ENCODE measurements at regions not wholly inside any gene's neighbourhood (a gene's known extent, or its start where the extent isn't known, plus 50 kb on each side); places are given as distances from the start of the nearest gene placed in this dataset.

DNA sequence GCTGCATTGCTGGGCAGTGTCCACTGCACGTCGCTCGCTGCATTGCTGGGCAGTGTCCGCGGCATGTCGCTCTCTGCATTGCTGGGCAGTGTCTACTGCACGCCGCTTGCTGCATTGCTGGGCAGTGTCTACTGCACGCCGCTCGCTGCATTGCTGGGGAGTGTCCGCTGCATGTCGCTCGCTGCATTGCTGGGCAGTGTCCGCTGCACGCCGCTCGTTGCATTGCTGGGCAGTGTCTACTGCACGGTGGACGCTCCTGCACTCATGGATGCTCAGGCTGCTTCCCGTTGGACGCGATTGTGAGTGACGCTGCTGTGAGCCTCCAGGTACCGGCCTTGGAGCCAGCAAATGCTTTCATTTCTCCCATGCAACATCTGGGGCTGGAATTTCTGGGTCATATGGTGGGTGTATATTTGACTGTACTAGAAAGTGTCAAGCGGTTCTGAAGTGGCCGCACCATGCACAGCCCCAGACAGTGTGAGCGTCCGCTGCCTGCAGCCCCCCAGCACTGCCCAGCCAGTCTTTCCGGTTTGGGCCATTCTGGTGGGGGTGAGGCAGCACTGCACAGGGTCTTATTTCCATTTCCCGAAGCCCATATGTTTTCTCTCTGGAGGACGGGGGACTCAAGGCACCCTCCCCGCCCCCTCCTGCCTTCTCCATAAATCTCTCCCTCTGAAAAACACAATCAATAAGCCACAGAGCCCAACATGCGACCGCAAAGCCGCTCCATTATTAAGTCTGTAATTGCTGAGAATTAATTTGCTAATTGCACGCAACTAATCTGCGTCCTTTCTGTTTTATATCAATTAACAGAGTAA is 97.4 kb downstream of the YTHDF1 start:
- H3K27me3 Mint-ChIP-seq, result peaks cover 64% of the 10 kb centered on the region
- no peaks in the 10 kb centered on the region for H3K4me1 Mint-ChIP-seq
- H3K9me3 Mint-ChIP-seq, result no peaks in the 10 kb centered on the region
- H3K4me3 Mint-ChIP-seq, result no peak overlapping the region
- DNase-seq (ENCODE audit: low spot score in 2 of 2) (no peak), ATAC-seq (replicated peaks; ENCODE audit: extremely low read depth, poor library complexity, severe bottlenecking) (no peak)
- no peak overlapping the region for H3K27ac Mint-ChIP-seq (ENCODE audit: low read depth)
- peaks cover 2% of the 10 kb centered on the region for H3K36me3 Mint-ChIP-seq (ENCODE audit: insufficient read depth)

DNA sequence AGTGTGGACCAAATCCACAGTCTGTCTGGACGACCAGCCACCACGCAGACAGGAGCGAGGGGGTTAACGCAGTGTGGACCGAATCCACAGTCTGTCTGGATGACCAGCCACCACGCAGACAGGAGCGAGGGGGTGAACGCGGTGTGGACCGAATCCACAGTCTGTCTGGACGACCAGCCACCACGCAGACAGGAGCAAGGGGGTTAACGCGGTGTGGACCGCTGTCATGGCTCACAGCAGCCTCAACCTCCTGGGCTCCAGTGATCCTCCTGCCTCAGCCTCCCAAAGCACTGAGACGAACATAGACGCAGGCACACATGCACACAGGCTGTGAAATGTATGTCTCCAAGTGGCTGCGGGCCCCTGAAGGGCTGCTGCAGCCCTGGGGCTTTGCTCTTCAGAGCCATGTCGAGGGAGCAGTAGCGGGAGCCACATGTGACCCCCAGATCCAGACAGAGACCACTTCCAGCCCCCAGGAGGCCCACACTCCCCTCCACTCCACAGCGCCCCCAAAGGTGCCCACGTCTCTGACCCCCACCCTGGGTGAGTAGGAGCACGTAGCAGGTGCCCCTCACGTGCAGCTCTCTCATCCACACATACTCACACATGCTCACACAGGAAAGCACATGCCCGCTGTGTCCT is 98.1 kb downstream of the YTHDF1 start:
- peaks cover 72% of the 10 kb centered on the region for H3K27me3 Mint-ChIP-seq
- no peak overlapping the region for H3K27ac Mint-ChIP-seq (ENCODE audit: low read depth)
- ATAC-seq (replicated peaks; ENCODE audit: extremely low read depth, poor library complexity, severe bottlenecking), result no peak
- peaks cover 2% of the 10 kb centered on the region for H3K36me3 Mint-ChIP-seq (ENCODE audit: insufficient read depth)
- no peaks in the 10 kb centered on the region for H3K4me1 Mint-ChIP-seq
- H3K4me3 Mint-ChIP-seq, result no peak overlapping the region
- no peak for DNase-seq (ENCODE audit: low spot score in 2 of 2)
- H3K9me3 Mint-ChIP-seq, result no peaks in the 10 kb centered on the region

GRCh38 chr20:63117151-63117550 is 98.8 kb downstream of the YTHDF1 start:
- DNase-seq (ENCODE audit: low spot score in 2 of 2) (no peak), ATAC-seq (replicated peaks; ENCODE audit: extremely low read depth, poor library complexity, severe bottlenecking) (no peak)

GRCh38 chr20:63116412-63117106 is 99.4 kb downstream of the YTHDF1 start:
- Mint-ChIP-seq H3K36me3 (ENCODE audit: insufficient read depth) (peaks cover 2% of the 10 kb centered on the region), H3K4me1 (no peaks in the 10 kb centered on the region), H3K4me3 (no peak overlapping the region), H3K9me3 (peaks cover 9% of the 10 kb centered on the region), H3K27ac (ENCODE audit: low read depth) (no peak overlapping the region), H3K27me3 (peaks cover 82% of the 10 kb centered on the region)
- DNase-seq (ENCODE audit: low spot score in 2 of 2), result no peak
- ATAC-seq (replicated peaks; ENCODE audit: extremely low read depth, poor library complexity, severe bottlenecking), result no peak

More at GRCh38 chr20:63117151-63117550, 98.8 kb downstream of the YTHDF1 start:
- H3K36me3 Mint-ChIP-seq (ENCODE audit: insufficient read depth), result peaks cover 2% of the 10 kb centered on the region
- H3K27me3 Mint-ChIP-seq, result peaks cover 78% of the 10 kb centered on the region
- H3K9me3 Mint-ChIP-seq, result peaks cover 3% of the 10 kb centered on the region
- no peaks in the 10 kb centered on the region for H3K4me1 Mint-ChIP-seq
- H3K4me3 Mint-ChIP-seq, result no peak overlapping the region
- no peak overlapping the region for H3K27ac Mint-ChIP-seq (ENCODE audit: low read depth)

- Mint-ChIP-seq H3K4me3 (no peak overlapping the region), H3K27ac (ENCODE audit: low read depth) (no peak overlapping the region), H3K9me3 (peaks cover 11% of the 10 kb centered on the region), H3K4me1 (no peaks in the 10 kb centered on the region), H3K36me3 (ENCODE audit: insufficient read depth) (peaks cover 2% of the 10 kb centered on the region), H3K27me3 (peaks cover 82% of the 10 kb centered on the region)
- ATAC-seq (replicated peaks; ENCODE audit: extremely low read depth, poor library complexity, severe bottlenecking) (no peak), DNase-seq (ENCODE audit: low spot score in 2 of 2) (no peak)
Measured at GRCh38 chr20:63115651-63116411, 100.1 kb downstream of the YTHDF1 start.

DNA sequence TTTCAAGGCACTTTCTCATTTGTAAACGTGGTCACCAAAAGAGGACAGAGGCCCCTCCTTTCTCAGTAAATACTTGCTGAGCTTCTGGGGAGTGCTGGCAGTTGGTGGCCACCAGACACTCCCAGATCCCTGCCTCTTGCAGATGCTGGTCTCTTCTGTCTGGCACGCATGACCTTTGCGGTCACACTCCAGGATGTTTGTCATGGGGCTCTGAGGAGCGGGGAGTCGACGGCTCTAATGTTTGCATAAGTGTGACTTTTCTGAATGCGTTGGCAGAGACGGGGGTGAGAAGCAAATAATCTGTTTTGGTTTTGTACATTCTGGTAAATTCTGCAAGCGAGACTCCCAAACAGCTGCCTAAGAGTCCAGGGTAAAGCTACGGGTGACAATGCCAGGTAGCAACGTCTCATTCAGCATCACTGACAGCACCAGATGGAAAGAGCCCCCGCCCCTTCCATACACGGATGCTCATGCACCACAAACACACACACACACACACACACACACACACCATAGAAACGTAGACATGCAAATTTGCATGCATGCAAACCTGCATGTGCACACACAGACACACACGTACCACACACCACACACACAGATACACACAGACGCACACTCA is 101.1 kb downstream of the YTHDF1 start:
- Mint-ChIP-seq H3K4me1 (no peaks in the 10 kb centered on the region), H3K36me3 (ENCODE audit: insufficient read depth) (peaks cover 2% of the 10 kb centered on the region), H3K27me3 (peaks cover 80% of the 10 kb centered on the region), H3K27ac (ENCODE audit: low read depth) (no peak overlapping the region), H3K4me3 (no peak overlapping the region), H3K9me3 (peaks cover 11% of the 10 kb centered on the region)
- no peak for ATAC-seq (replicated peaks; ENCODE audit: extremely low read depth, poor library complexity, severe bottlenecking)
- no peak for DNase-seq (ENCODE audit: low spot score in 2 of 2)

GRCh38 chr20:63114006-63114692 is 101.8 kb downstream of the YTHDF1 start:
- DNase-seq (ENCODE audit: low spot score in 2 of 2) (no peak), ATAC-seq (replicated peaks; ENCODE audit: extremely low read depth, poor library complexity, severe bottlenecking) (no peak)
- H3K9me3 Mint-ChIP-seq, result peaks cover 11% of the 10 kb centered on the region
- H3K4me3 Mint-ChIP-seq, result no peak overlapping the region
- H3K27me3 Mint-ChIP-seq, result peaks cover 74% of the 10 kb centered on the region
- H3K36me3 Mint-ChIP-seq (ENCODE audit: insufficient read depth), result peaks cover 2% of the 10 kb centered on the region
- H3K27ac Mint-ChIP-seq (ENCODE audit: low read depth), result no peak overlapping the region
- H3K4me1 Mint-ChIP-seq, result no peaks in the 10 kb centered on the region

DNA sequence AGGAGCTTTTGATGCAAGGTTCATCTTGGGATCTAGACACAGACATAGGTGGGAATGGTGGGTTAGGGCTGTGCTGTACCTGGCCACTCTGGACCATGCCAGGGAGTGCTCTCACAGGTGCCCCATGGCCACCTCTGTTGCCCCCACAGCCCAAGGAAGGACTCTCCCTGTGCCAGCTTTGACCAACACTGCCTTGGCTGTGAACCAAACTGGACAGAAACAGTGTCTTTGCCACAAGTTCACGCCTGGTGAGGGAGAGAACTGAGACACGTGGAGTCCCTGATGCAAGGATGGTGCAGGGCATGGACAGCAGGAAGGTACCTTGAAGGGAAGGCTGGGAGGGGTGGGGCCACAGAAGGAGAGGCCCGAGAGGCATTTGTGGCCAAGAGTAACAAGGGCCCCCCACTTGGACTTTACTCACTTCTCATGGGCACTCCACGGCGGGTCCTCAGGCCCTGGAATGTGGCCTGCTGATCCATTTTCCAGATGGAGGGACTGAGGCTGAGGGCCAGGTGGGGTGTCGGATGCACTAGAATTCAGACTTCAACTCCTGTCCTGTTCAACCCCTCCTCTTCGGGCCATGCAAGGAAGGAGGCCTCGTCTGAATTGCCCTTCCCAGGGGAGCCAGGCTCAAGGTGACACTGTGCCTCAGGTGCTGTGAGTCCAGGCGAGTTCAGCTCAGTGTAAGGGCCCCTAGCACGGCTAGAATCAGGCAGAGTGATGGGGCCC is 103.3 kb downstream of the YTHDF1 start:
- Mint-ChIP-seq H3K36me3 (ENCODE audit: insufficient read depth) (peaks cover 2% of the 10 kb centered on the region), H3K4me3 (no peak overlapping the region), H3K27ac (ENCODE audit: low read depth) (no peak overlapping the region), H3K27me3 (peaks cover 59% of the 10 kb centered on the region), H3K4me1 (no peaks in the 10 kb centered on the region), H3K9me3 (peaks cover 15% of the 10 kb centered on the region)
- ATAC-seq (replicated peaks; ENCODE audit: extremely low read depth, poor library complexity, severe bottlenecking) (no peak), DNase-seq (ENCODE audit: low spot score in 2 of 2) (no peak)

GRCh38 chr20:63108247-63108646 is 101.5 kb upstream of the BHLHE23 start:
- no peak overlapping the region for H3K4me3 Mint-ChIP-seq
- DNase-seq (ENCODE audit: low spot score in 2 of 2) (no peak), ATAC-seq (replicated peaks; ENCODE audit: extremely low read depth, poor library complexity, severe bottlenecking) (no peak)
- H3K4me1 Mint-ChIP-seq, result no peaks in the 10 kb centered on the region
- peaks cover 9% of the 10 kb centered on the region for H3K36me3 Mint-ChIP-seq (ENCODE audit: insufficient read depth)
- H3K27ac Mint-ChIP-seq (ENCODE audit: low read depth), result no peak overlapping the region
- H3K9me3 Mint-ChIP-seq, result peaks cover 15% of the 10 kb centered on the region
- peaks cover 15% of the 10 kb centered on the region for H3K27me3 Mint-ChIP-seq

- Mint-ChIP-seq H3K9me3 (peaks cover 15% of the 10 kb centered on the region), H3K27ac (ENCODE audit: low read depth) (no peak overlapping the region), H3K4me3 (no peak overlapping the region), H3K36me3 (ENCODE audit: insufficient read depth) (peaks cover 13% of the 10 kb centered on the region), H3K4me1 (no peaks in the 10 kb centered on the region), H3K27me3 (peaks cover 9% of the 10 kb centered on the region)
- no peak for ATAC-seq (replicated peaks; ENCODE audit: extremely low read depth, poor library complexity, severe bottlenecking)
- DNase-seq (ENCODE audit: low spot score in 2 of 2), result no peak
Measured at GRCh38 chr20:63107449-63108200, 100.9 kb upstream of the BHLHE23 start.
